ENCODE measurements at regions not wholly inside any gene's neighbourhood (a gene's known extent, or its start where the extent isn't known, plus 50 kb on each side); places are given as distances from the start of the nearest gene placed in this dataset.
"Not testable (repeated sequence)": the region's sequence is repeated elsewhere in the genome, so short reads cannot be mapped to it uniquely, and the experiment has no call there.

DNA sequence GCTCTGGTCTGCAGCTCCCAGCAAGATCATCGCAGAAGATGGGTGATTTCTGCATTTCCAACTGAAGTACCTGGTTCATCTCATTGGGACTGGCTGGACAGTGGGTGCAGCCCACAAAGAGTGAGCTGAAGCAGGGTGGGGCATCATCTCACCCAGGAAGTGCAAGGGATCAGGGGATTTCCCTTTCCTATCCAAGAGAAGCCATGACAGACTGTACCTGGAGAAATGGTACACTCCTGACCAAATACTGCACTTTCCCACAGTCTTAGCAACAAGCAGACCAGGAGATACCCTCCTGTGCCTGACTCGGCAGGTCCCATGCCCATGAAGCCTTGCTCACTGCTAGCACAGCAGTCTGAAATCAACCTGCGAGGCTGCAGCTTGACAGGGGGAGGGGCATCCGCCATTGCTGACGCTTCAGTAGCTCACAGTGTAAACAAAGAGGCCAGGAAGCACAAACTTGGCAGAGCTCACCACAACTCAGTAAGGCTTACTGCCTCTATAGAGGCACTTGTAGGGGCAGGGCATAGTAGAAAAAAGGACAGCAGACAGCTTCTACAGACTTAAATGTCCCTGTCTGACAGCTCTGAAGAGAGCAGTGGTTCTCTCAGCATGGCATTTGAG, 60.5 kb downstream of the AREG start:
- not testable (repeated sequence) for DNase-seq

- not testable (repeated sequence) for DNase-seq
Measured at GRCh38 chr4:74509363-74509762, 64.4 kb downstream of the AREG start.

GRCh38 chr4:74516303-74516702, 71.4 kb downstream of the AREG start:
- no peak for DNase-seq

DNA sequence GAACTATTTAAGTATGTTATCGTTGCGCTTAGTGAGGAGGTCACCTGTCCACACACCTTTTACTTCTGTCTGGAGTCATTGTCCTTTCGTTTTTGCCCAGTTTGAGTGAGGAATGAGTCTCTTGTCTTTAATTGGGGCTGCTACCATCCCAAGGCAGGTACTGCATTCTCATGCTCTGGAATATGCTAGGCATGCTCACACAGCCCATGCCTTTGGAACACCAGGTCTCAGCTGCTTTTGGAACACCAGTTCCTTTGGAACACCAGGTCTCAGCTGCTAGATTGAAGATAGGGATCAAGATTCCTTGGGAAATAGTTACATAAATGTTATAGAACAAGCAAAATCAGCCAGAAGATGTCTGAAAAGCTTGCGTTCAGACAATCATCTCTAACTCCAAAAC, 73.1 kb downstream of the AREG start:
- no peak for DNase-seq

DNA sequence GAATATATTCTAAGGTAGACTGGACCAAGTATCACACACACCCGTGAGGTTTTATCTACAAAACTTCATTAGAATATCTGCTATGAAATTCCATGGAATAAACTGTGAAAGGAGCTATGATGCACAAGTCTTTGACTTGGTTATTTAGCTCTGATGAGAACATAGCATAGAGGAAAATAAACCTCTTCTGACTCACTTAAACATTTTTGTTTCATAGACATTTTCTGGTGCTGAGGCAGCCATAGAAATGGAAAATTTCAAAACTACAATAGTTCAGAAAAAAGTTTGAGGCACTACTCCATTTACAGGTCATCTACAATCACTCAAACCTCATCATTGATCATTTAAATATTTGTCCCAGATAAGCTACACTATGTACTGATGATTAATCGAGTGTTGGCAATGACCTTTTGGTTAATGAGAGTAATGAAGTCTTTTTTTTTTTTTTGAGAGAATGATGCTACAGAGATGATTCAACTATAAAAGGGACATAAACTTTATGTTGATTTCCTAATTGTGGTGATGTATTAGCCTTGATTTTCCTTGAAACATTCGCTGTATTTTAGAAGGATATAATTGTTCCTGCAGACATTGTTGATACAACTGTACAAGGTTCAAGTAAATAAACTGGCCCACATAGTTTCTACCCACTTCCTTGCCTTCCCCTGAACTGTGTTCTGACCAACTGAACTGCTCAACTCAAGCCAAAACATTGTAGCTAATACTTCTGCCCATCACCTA, 77.5 kb downstream of the AREG start:
- no peak for DNase-seq

- DNase-seq = no peak
Measured at GRCh38 chr4:74523096-74523495, 78.2 kb downstream of the AREG start.

GRCh38 chr4:74524985-74525384, 80.0 kb downstream of the AREG start:
- DNase-seq = no peak

- no peak for DNase-seq
Measured at GRCh38 chr4:74527049-74527448, 82.1 kb downstream of the AREG start.

DNA sequence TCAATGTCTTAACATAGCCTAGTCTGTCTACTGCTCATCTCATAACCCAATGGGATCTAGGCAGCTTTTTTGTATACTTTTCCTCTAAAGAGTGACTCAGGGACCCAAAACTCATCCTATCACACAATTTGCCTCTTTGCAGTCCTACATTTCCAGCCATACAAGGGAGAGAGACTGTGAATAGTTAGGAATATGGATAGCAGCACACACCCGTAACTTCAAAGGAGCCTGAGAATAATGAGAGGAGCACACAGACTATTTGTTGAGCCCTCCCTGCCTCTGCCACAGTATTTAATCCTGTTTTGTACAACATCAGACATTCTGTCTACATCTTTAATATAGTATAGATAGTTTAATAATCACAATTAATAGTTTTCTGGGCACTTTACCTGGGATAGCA, 83.2 kb downstream of the AREG start:
- no peak for DNase-seq

DNA sequence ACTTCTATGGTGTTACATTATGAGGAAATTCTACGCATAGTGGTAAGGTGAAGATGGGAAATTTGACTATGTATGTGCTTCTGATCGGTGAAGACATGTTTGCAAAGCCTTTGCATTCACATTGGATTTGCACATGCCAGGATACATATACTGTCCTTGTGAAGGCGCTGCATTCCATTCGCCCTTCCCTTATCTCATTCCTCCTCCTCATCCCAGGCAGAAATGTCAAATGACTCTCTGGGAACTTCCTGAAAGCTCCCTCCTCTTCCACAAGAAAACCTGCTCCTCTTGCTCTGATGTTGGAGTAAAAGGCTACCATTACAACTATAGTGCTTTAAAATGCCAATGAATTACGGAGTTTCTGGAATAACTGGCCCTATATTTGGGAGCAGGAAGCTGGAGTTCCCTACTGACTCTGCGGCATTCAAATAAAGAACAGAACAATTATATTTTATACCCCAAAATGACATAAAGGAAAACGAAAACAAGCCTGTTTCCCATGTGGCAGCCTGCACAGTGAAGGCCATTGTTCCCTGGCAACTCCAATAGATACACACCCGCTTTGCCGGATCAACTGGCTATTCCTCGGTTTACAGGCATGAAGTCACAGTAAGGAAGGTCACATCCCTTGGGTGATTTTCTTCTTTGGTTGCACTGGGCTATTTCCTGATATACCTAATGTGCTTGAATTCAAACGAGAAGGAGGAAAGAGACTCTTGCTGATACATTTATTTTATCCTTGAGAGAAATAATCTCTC, 84.5 kb downstream of the AREG start:
- no peak for DNase-seq

DNA sequence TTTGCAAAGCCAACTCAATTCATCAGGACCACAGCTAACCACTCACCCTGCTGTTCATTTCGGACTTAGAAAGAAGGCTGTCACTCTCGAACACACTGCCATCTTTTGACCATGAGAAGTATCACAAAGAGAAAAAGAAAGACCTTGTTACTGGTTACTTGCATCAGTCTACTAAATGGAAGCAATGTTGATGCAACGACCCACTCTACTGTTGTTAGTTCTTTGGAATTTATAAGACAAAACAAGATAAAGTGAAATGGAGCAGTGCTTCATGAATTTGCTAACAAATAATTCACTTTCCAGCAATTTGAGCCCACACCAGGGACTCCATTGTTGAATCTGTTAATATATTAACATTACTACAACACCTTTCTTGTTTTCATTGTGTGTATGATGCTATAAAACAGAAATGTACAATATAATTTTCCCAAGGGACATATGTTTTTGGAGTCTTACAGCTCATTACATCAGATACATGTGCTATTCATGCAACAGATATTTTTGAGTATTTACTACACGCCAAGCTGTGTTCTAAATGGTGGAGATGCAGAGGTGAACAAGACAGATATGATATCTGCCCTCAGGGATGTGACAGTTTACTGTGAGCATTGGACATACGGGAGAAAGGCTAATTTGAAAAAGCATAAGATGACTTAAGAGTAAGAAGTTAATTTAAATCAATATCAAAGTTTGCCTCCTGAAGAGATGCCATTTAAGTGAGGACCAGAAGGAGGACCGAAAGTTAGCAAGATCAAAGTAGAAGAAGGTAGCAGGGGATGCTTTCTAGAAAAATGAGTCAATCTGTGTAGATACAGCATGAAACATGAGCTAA, 87.2 kb downstream of the AREG start:
- DNase-seq = no peak

- DNase-seq = no peak
Measured at GRCh38 chr4:74534121-74534520, 89.2 kb downstream of the AREG start.

DNA sequence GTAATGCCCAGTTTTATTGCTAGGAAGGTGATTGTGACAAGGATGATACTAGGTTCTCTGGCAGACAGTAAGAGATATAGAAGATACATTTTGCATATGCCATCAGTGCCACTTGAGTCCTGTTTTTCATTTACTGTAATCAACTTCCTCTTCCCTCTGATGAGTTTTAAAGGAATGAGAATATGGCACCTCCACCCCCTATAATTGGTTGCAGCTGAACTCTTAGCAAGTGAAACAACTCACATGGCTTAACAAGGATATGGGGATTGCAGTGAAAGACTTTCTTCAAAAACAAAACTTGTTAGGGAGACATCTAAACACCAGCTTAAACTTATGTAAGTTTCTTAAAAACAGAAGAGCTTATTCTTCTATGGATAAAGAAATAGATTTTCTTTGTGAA, 90.0 kb downstream of the AREG start:
- DNase-seq = no peak

- no peak for DNase-seq
Measured at GRCh38 chr4:74535512-74535911, 90.6 kb downstream of the AREG start.

DNA sequence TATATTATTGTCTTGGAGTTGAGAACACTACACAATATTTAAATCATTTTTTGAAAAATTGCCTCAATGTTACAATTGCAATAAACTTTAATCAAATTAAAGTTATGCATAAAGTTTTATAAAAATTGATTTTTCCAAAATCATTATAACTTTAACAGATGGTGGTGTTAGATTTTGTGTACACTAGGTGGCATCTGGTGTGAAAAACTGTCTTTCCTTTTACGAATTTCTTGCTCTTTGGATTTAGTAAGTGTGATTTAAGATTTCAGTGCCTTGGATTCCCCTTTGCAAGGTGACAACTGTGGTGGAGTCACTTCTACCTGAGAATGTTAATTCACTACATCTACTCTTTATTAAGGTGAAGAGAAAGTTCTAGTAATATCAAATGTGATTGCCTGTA, 91.6 kb downstream of the AREG start:
- DNase-seq = no peak

GRCh38 chr4:74537459-74537858, 92.5 kb downstream of the AREG start:
- no peak for DNase-seq

- no peak for DNase-seq
Measured at GRCh38 chr4:74539044-74539790, 94.3 kb downstream of the AREG start.

- DNase-seq = no peak
Measured at GRCh38 chr4:74540193-74540592, 95.3 kb downstream of the AREG start.

GRCh38 chr4:74541667-74542066, 96.7 kb downstream of the AREG start:
- DNase-seq = no peak

GRCh38 chr4:74543231-74543781, 98.4 kb downstream of the AREG start:
- DNase-seq = no peak

DNA sequence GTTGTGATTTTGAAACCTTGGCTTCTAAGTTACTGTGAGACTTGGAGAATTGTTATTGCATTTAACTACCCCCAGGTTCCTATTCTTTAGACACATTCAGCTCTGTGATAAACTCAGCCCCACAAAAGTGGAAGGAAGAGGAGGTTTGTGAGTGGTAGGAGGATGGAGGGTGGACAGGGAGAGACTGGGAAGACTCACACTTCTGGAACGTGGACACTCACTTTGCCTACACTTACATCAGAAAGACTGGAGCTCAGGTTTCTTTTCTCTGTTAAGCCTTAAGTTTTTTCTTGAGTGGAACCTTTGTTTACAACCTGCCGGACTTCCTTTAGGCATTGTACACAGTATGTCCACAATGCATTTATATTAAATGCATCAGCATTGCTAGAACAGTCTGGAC, 99.0 kb downstream of the AREG start:
- DNase-seq = no peak

Data from stimulated activated CD4-positive, alpha-beta T cell treated with anti-CD3 and anti-CD28 coated beads, Interleukin-1b, Interleukin-23, amount 100 ng/mL, for 48 hours (primary cell).